Hepatocyte (in vitro differentiated cells): ENCODE measurements at regions not wholly inside any gene's neighbourhood (a gene's known extent, or its start where the extent isn't known, plus 50 kb on each side); places are given as distances from the start of the nearest gene placed in this dataset.

Source experiments
- CTCF ChIP-seq: fragments of 200-600 bp; sonication (generic); IDR thresholded peaks from 2 replicates; pipeline ENCODE4 v1.5.1; 2016; ENCODE audit warnings: antibody characterized with exemption, mild to moderate bottlenecking; ENCODE audit not compliant: poor library complexity
- EZH2phosphoT487 ChIP-seq: fragments of 200-600 bp; sonication (generic); IDR thresholded peaks from one replicate; pipeline ENCODE4 v1.6.1; 2018; ENCODE audit warnings: antibody characterized with exemption, mild to moderate bottlenecking, low read depth, moderate library complexity; ENCODE audit not compliant: unreplicated experiment, severe bottlenecking

- no peak for TF ChIP-seq CTCF
- TF ChIP-seq EZH2phosphoT487 = no peak
Observed at GRCh38 chr1:232555494-232556210, 74.3 kb downstream of the SIPA1L2 start.
